Central memory CD8-positive, alpha-beta T cell (primary cell): ENCODE measurements at regions not wholly inside any gene's neighbourhood (a gene's known extent, or its start where the extent isn't known, plus 50 kb on each side); places are given as distances from the start of the nearest gene placed in this dataset.

Source experiments
- ATAC-seq: fragments of 150-1000 bp; cut with Tn5 transposase; replicated peaks from 2 replicates; pipeline ENCODE4 v1.10.0; 2022; ENCODE audit warnings: mild to moderate bottlenecking, moderate FRiP score, moderate number of reproducible peaks; ENCODE audit not compliant: poor library complexity, severe bottlenecking; ENCODE audit errors: extremely low read depth
- DNase-seq, 2 donors: peaks; one replicate each; pipeline ENCODE4 v3.0.0; 2021; ENCODE audit warnings: low spot score in 2 of 2
- H3K27ac Mint-ChIP-seq: one replicate; pipeline ENCODE4 v1.8.0; 2022; ENCODE audit warnings: low read depth, mild to moderate bottlenecking, moderate library complexity, mixed read lengths
- H3K27me3 Mint-ChIP-seq: one replicate; pipeline ENCODE4 v1.8.0; 2022; ENCODE audit warnings: mixed read lengths
- H3K36me3 Mint-ChIP-seq: one replicate; pipeline ENCODE4 v1.8.0; 2022; ENCODE audit warnings: mild to moderate bottlenecking, moderate library complexity, mixed read lengths; ENCODE audit not compliant: insufficient read depth
- H3K4me1 Mint-ChIP-seq: one replicate; pipeline ENCODE4 v1.8.0; 2022; ENCODE audit warnings: mixed read lengths
- H3K4me3 Mint-ChIP-seq: one replicate; pipeline ENCODE4 v1.8.0; 2022; ENCODE audit warnings: mild to moderate bottlenecking, moderate library complexity, mixed read lengths
- H3K9me3 Mint-ChIP-seq: one replicate; pipeline ENCODE4 v1.8.0; 2022; ENCODE audit warnings: mixed read lengths

GRCh38 chr18:43485545-43485963 is 208.3 kb upstream of the SYT4 start:
- no peak for ATAC-seq
- Mint-ChIP-seq H3K9me3 (peaks cover 17% of the 10 kb centered on the region), H3K36me3 (peaks cover 1% of the 10 kb centered on the region), H3K27ac (no peak overlapping the region), H3K4me1 (no peaks in the 10 kb centered on the region), H3K27me3 (no peaks in the 10 kb centered on the region), H3K4me3 (no peak overlapping the region)
- DNase-seq = no peak

GRCh38 chr18:43486462-43486861 is 209.2 kb upstream of the SYT4 start:
- H3K4me1 Mint-ChIP-seq = no peaks in the 10 kb centered on the region
- H3K36me3 Mint-ChIP-seq = peaks cover 1% of the 10 kb centered on the region
- H3K27me3 Mint-ChIP-seq = no peaks in the 10 kb centered on the region
- H3K27ac Mint-ChIP-seq = no peak overlapping the region
- peaks cover 12% of the 10 kb centered on the region for H3K9me3 Mint-ChIP-seq
- ATAC-seq (no peak), DNase-seq (no peak)
- H3K4me3 Mint-ChIP-seq = no peak overlapping the region

GRCh38 chr18:43501099-43501498 is 223.8 kb upstream of the SYT4 start:
- ATAC-seq (no peak), DNase-seq (no peak)
- H3K27ac Mint-ChIP-seq = no peak overlapping the region
- no peaks in the 10 kb centered on the region for H3K4me1 Mint-ChIP-seq
- peaks cover 2% of the 10 kb centered on the region for H3K36me3 Mint-ChIP-seq
- no peaks in the 10 kb centered on the region for H3K27me3 Mint-ChIP-seq
- H3K4me3 Mint-ChIP-seq = no peak overlapping the region
- H3K9me3 Mint-ChIP-seq = peaks cover 22% of the 10 kb centered on the region

- H3K27ac Mint-ChIP-seq = no peak overlapping the region
- peaks cover 7% of the 10 kb centered on the region for H3K36me3 Mint-ChIP-seq
- ATAC-seq (no peak), DNase-seq (no peak)
- H3K4me3 Mint-ChIP-seq = no peak overlapping the region
- peaks cover 34% of the 10 kb centered on the region for H3K9me3 Mint-ChIP-seq
- no peaks in the 10 kb centered on the region for H3K4me1 Mint-ChIP-seq
- H3K27me3 Mint-ChIP-seq = no peaks in the 10 kb centered on the region
These were observed 229.6 kb upstream of the SYT4 start for GRCh38 chr18:43506935-43507334.

- DNase-seq (no peak), ATAC-seq (no peak)
- Mint-ChIP-seq H3K27ac (no peak overlapping the region), H3K36me3 (peaks cover 7% of the 10 kb centered on the region), H3K9me3 (peaks cover 34% of the 10 kb centered on the region), H3K27me3 (no peaks in the 10 kb centered on the region), H3K4me3 (no peak overlapping the region), H3K4me1 (no peaks in the 10 kb centered on the region)
These were observed 230.7 kb upstream of the SYT4 start for GRCh38 chr18:43507842-43508481.

- no peaks in the 10 kb centered on the region for H3K4me1 Mint-ChIP-seq
- H3K27me3 Mint-ChIP-seq = no peaks in the 10 kb centered on the region
- H3K36me3 Mint-ChIP-seq = peaks cover 4% of the 10 kb centered on the region
- ATAC-seq (no peak), DNase-seq (no peak)
- H3K4me3 Mint-ChIP-seq = no peak overlapping the region
- no peak overlapping the region for H3K27ac Mint-ChIP-seq
- H3K9me3 Mint-ChIP-seq = peaks cover 36% of the 10 kb centered on the region
These were observed 237.5 kb upstream of the SYT4 start for GRCh38 chr18:43514747-43515146.

- Mint-ChIP-seq H3K9me3 (peaks cover 29% of the 10 kb centered on the region), H3K4me3 (no peak overlapping the region), H3K36me3 (no peaks in the 10 kb centered on the region), H3K27ac (no peak overlapping the region), H3K4me1 (no peaks in the 10 kb centered on the region), H3K27me3 (no peaks in the 10 kb centered on the region)
- DNase-seq (no peak), ATAC-seq (no peak)
These were observed 238.2 kb upstream of the SYT4 start for GRCh38 chr18:43515481-43515880.

GRCh38 chr18:43524260-43524659 is 247.0 kb upstream of the SYT4 start:
- H3K4me1 Mint-ChIP-seq = no peaks in the 10 kb centered on the region
- H3K9me3 Mint-ChIP-seq = no peaks in the 10 kb centered on the region
- no peak overlapping the region for H3K27ac Mint-ChIP-seq
- no peaks in the 10 kb centered on the region for H3K36me3 Mint-ChIP-seq
- ATAC-seq = no peak
- DNase-seq = no peak
- no peaks in the 10 kb centered on the region for H3K27me3 Mint-ChIP-seq
- no peak overlapping the region for H3K4me3 Mint-ChIP-seq

GRCh38 chr18:43525169-43525568 is 247.9 kb upstream of the SYT4 start:
- Mint-ChIP-seq H3K27ac (no peak overlapping the region), H3K27me3 (no peaks in the 10 kb centered on the region), H3K36me3 (no peaks in the 10 kb centered on the region), H3K4me1 (no peaks in the 10 kb centered on the region), H3K4me3 (no peak overlapping the region), H3K9me3 (no peaks in the 10 kb centered on the region)
- no peak for ATAC-seq
- DNase-seq = no peak

- Mint-ChIP-seq H3K9me3 (no peaks in the 10 kb centered on the region), H3K4me3 (no peak overlapping the region), H3K27me3 (no peaks in the 10 kb centered on the region), H3K27ac (no peak overlapping the region), H3K4me1 (no peaks in the 10 kb centered on the region), H3K36me3 (no peaks in the 10 kb centered on the region)
- ATAC-seq (no peak), DNase-seq (no peak)
These were observed 249.3 kb upstream of the SYT4 start for GRCh38 chr18:43526426-43527145.

- no peak for DNase-seq
- no peak overlapping the region for H3K4me3 Mint-ChIP-seq
- H3K9me3 Mint-ChIP-seq = peaks cover 7% of the 10 kb centered on the region
- H3K27me3 Mint-ChIP-seq = no peaks in the 10 kb centered on the region
- H3K36me3 Mint-ChIP-seq = no peaks in the 10 kb centered on the region
- no peak for ATAC-seq
- no peak overlapping the region for H3K27ac Mint-ChIP-seq
- H3K4me1 Mint-ChIP-seq = no peaks in the 10 kb centered on the region
These were observed 254.1 kb upstream of the SYT4 start for GRCh38 chr18:43531438-43531837.

- Mint-ChIP-seq H3K4me3 (no peak overlapping the region), H3K36me3 (no peaks in the 10 kb centered on the region), H3K27ac (no peak overlapping the region), H3K27me3 (no peaks in the 10 kb centered on the region), H3K9me3 (peaks cover 9% of the 10 kb centered on the region), H3K4me1 (no peaks in the 10 kb centered on the region)
- DNase-seq (no peak), ATAC-seq (no peak)
These were observed 256.1 kb upstream of the SYT4 start for GRCh38 chr18:43533371-43533770.

GRCh38 chr18:43534511-43534910 is 257.2 kb upstream of the SYT4 start:
- Mint-ChIP-seq H3K36me3 (no peaks in the 10 kb centered on the region), H3K27ac (no peak overlapping the region), H3K27me3 (no peaks in the 10 kb centered on the region), H3K4me3 (no peak overlapping the region), H3K9me3 (peaks cover 9% of the 10 kb centered on the region), H3K4me1 (no peaks in the 10 kb centered on the region)
- ATAC-seq (no peak), DNase-seq (no peak)
